Ishikawa (cell line): ENCODE measurements at regions not wholly inside any gene's neighbourhood (a gene's known extent, or its start where the extent isn't known, plus 50 kb on each side); places are given as distances from the start of the nearest gene placed in this dataset.

Source experiments
- EGR1 ChIP-seq: IDR thresholded peaks from 2 replicates; pipeline ENCODE4 v1.6.1; 2012
- EP300 ChIP-seq: IDR thresholded peaks from 2 replicates; pipeline ENCODE4 v1.6.1; 2012; ENCODE audit warnings: borderline replicate concordance
- FOXM1 ChIP-seq: IDR thresholded peaks from 2 replicates; pipeline ENCODE4 v1.6.1; 2012; ENCODE audit warnings: low read depth, borderline replicate concordance
- YY1 ChIP-seq: IDR thresholded peaks from 2 replicates; pipeline ENCODE4 v1.6.1; 2012; ENCODE audit warnings: low read depth
- TF ChIP-seq, protein P1 (sequence below): IDR thresholded peaks from 2 replicates; pipeline ENCODE4 v1.6.1; 2012; ENCODE audit warnings: low read depth, mild to moderate bottlenecking
- TF ChIP-seq, protein P2 (sequence below): IDR thresholded peaks from 2 replicates; pipeline ENCODE4 v1.6.1; 2012

GRCh38 chr9:107557236-107557990, 67.8 kb upstream of the KLF4 start:
- TF ChIP-seq EGR1, result no peak
- no peak for TF ChIP-seq FOXM1
- TF ChIP-seq, protein P1, sequence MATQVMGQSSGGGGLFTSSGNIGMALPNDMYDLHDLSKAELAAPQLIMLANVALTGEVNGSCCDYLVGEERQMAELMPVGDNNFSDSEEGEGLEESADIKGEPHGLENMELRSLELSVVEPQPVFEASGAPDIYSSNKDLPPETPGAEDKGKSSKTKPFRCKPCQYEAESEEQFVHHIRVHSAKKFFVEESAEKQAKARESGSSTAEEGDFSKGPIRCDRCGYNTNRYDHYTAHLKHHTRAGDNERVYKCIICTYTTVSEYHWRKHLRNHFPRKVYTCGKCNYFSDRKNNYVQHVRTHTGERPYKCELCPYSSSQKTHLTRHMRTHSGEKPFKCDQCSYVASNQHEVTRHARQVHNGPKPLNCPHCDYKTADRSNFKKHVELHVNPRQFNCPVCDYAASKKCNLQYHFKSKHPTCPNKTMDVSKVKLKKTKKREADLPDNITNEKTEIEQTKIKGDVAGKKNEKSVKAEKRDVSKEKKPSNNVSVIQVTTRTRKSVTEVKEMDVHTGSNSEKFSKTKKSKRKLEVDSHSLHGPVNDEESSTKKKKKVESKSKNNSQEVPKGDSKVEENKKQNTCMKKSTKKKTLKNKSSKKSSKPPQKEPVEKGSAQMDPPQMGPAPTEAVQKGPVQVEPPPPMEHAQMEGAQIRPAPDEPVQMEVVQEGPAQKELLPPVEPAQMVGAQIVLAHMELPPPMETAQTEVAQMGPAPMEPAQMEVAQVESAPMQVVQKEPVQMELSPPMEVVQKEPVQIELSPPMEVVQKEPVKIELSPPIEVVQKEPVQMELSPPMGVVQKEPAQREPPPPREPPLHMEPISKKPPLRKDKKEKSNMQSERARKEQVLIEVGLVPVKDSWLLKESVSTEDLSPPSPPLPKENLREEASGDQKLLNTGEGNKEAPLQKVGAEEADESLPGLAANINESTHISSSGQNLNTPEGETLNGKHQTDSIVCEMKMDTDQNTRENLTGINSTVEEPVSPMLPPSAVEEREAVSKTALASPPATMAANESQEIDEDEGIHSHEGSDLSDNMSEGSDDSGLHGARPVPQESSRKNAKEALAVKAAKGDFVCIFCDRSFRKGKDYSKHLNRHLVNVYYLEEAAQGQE, result no peak
- TF ChIP-seq YY1, result no peak
- TF ChIP-seq, protein P2, sequence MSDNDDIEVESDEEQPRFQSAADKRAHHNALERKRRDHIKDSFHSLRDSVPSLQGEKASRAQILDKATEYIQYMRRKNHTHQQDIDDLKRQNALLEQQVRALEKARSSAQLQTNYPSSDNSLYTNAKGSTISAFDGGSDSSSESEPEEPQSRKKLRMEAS, result no peak
- no peak for TF ChIP-seq EP300
